ENCODE measurements at regions not wholly inside any gene's neighbourhood (a gene's known extent, or its start where the extent isn't known, plus 50 kb on each side); places are given as distances from the start of the nearest gene placed in this dataset.

DNA sequence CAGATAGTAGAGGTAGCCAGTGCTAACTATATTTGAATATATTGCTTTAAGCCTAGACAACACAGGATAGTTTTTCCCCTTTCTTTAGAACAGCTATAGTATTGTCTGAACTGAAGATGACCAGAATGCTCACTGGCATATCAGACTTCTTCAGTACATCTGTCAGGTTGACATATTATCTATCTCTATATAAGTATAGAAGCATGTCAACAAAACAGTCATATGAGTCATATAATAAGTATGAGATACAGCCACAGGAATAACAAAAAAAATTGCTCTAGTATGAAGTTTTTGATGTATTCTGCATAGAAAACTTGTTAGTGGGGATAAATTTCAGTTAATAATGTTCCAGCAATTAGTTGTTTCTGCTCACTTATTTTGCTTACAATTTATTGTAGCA lies 767.7 kb downstream of the LRFN5 start (continued):
- no peak for TF ChIP-seq SIN3A (IDR thresholded peaks at IDR 0.05; ENCODE audit: borderline replicate concordance, low read depth, low read length)
- TF ChIP-seq RXRA (IDR thresholded peaks at IDR 0.05; ENCODE audit: borderline replicate concordance, low read depth), result no peak
- no peak for TF ChIP-seq MXI1 (IDR thresholded peaks at IDR 0.05; ENCODE audit: low read depth, low read length)
- TF ChIP-seq RAD21 (IDR thresholded peaks at IDR 0.05; ENCODE audit: low read length), result no peak
- TF ChIP-seq RFX5 (IDR thresholded peaks at IDR 0.05; ENCODE audit: low read length), result no peak
- no peak for TF ChIP-seq RCOR1 (IDR thresholded peaks at IDR 0.05; ENCODE audit: low read length)
- no peak for TF ChIP-seq POLR2AphosphoS5 (IDR thresholded peaks at IDR 0.05; ENCODE audit: low read depth, low read length)
- TF ChIP-seq NRF1 (IDR thresholded peaks at IDR 0.05; ENCODE audit: low read depth, low read length), result no peak
- no peak for TF ChIP-seq FOXM1 (IDR thresholded peaks at IDR 0.05; ENCODE audit: low read depth)
- no peak for TF ChIP-seq CHD2 (IDR thresholded peaks at IDR 0.05; ENCODE audit: low read length, partially characterized antibody)
- no peak for TF ChIP-seq SMC3 (IDR thresholded peaks at IDR 0.05; ENCODE audit: low read depth, low read length)
- TF ChIP-seq TAF1 (IDR thresholded peaks at IDR 0.05; ENCODE audit: borderline replicate concordance, low read depth, low read length), result no peak
- TF ChIP-seq, protein P1, sequence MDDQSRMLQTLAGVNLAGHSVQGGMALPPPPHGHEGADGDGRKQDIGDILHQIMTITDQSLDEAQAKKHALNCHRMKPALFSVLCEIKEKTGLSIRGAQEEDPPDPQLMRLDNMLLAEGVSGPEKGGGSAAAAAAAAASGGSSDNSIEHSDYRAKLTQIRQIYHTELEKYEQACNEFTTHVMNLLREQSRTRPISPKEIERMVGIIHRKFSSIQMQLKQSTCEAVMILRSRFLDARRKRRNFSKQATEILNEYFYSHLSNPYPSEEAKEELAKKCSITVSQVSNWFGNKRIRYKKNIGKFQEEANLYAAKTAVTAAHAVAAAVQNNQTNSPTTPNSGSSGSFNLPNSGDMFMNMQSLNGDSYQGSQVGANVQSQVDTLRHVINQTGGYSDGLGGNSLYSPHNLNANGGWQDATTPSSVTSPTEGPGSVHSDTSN (IDR thresholded peaks at IDR 0.05), result no peak

DNA sequence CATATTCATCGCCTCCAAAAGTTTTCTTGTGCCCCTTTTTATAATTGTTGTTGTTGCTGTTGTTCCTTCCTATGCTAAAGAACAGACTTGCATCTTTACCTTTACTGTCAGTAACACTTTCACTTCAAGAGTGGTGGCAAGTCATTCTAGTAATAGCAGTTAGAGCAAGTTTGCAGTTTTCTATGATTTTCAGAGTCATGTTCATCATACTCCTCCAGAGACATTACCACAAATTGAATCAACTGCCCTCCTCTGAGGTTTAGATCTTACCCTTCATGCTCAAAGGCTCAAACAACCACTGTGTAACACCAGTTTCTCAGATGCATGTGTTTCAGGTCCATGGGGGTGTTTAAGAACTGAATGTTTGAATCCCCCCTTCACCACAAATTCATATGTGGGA lies 763.4 kb downstream of the LRFN5 start:
- H4K20me1 ChIP-seq (ENCODE audit: insufficient read depth), result no peaks in the 10 kb centered on the region
- H3K9me2 ChIP-seq, result no peaks in the 10 kb centered on the region
- ChIA-PET POLR2A (no interaction called here), CTCF (no interaction called here)
- H3K9ac ChIP-seq, result no peak overlapping the region
- no peak overlapping the region for H3K4me3 ChIP-seq (ENCODE audit: low read depth in 2 of 2, low read length in 1 of 2)
- no peak for DNase-seq
- 10% methylated on average over 1 of the region's 1 CpG for WGBS (ENCODE audit: low lambda C conversion rate)
- H3K27ac ChIP-seq (ENCODE audit: low read depth in 2 of 2, low read length in 1 of 2), result no peak overlapping the region
- no peaks in the 10 kb centered on the region for H3K36me3 ChIP-seq (replicated peaks in 1 of 2; ENCODE audit: control insufficient read depth in 1 of 2, insufficient read depth in 2 of 2, low read length in 1 of 2)
- H2AFZ ChIP-seq (ENCODE audit: low read depth), result no peak overlapping the region
- H3K27me3 ChIP-seq (ENCODE audit: insufficient read depth), result no peaks in the 10 kb centered on the region
- no peaks in the 10 kb centered on the region for H3K9me3 ChIP-seq
- TF ChIP-seq JUND (IDR thresholded peaks at IDR 0.05), result no peak
- TF ChIP-seq, protein P2, sequence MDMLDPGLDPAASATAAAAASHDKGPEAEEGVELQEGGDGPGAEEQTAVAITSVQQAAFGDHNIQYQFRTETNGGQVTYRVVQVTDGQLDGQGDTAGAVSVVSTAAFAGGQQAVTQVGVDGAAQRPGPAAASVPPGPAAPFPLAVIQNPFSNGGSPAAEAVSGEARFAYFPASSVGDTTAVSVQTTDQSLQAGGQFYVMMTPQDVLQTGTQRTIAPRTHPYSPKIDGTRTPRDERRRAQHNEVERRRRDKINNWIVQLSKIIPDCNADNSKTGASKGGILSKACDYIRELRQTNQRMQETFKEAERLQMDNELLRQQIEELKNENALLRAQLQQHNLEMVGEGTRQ (IDR thresholded peaks at IDR 0.05; ENCODE audit: borderline replicate concordance, low read depth, low read length), result no peak
- TF ChIP-seq, protein P3, sequence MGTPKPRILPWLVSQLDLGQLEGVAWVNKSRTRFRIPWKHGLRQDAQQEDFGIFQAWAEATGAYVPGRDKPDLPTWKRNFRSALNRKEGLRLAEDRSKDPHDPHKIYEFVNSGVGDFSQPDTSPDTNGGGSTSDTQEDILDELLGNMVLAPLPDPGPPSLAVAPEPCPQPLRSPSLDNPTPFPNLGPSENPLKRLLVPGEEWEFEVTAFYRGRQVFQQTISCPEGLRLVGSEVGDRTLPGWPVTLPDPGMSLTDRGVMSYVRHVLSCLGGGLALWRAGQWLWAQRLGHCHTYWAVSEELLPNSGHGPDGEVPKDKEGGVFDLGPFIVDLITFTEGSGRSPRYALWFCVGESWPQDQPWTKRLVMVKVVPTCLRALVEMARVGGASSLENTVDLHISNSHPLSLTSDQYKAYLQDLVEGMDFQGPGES (IDR thresholded peaks at IDR 0.05; ENCODE audit: low read depth, low read length), result no peak
- TF ChIP-seq SMC3 (IDR thresholded peaks at IDR 0.05; ENCODE audit: low read depth, low read length), result no peak
- TF ChIP-seq SIN3A (IDR thresholded peaks at IDR 0.05; ENCODE audit: borderline replicate concordance, low read depth, low read length), result no peak
- no peak for TF ChIP-seq MXI1 (IDR thresholded peaks at IDR 0.05; ENCODE audit: low read depth, low read length)
- no peak for TF ChIP-seq RAD21 (IDR thresholded peaks at IDR 0.05; ENCODE audit: low read length)
- no peak for TF ChIP-seq GABPA (IDR thresholded peaks at IDR 0.05; ENCODE audit: low read depth)
- TF ChIP-seq, protein P4, sequence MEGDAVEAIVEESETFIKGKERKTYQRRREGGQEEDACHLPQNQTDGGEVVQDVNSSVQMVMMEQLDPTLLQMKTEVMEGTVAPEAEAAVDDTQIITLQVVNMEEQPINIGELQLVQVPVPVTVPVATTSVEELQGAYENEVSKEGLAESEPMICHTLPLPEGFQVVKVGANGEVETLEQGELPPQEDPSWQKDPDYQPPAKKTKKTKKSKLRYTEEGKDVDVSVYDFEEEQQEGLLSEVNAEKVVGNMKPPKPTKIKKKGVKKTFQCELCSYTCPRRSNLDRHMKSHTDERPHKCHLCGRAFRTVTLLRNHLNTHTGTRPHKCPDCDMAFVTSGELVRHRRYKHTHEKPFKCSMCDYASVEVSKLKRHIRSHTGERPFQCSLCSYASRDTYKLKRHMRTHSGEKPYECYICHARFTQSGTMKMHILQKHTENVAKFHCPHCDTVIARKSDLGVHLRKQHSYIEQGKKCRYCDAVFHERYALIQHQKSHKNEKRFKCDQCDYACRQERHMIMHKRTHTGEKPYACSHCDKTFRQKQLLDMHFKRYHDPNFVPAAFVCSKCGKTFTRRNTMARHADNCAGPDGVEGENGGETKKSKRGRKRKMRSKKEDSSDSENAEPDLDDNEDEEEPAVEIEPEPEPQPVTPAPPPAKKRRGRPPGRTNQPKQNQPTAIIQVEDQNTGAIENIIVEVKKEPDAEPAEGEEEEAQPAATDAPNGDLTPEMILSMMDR (IDR thresholded peaks at IDR 0.05), result no peak
- TF ChIP-seq YY1 (IDR thresholded peaks at IDR 0.05; ENCODE audit: low read depth), result no peak
- no peak for TF ChIP-seq TCF12 (IDR thresholded peaks at IDR 0.05)
- TF ChIP-seq, protein P5, sequence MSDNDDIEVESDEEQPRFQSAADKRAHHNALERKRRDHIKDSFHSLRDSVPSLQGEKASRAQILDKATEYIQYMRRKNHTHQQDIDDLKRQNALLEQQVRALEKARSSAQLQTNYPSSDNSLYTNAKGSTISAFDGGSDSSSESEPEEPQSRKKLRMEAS (IDR thresholded peaks at IDR 0.05; ENCODE audit: low read depth), result no peak
- TF ChIP-seq, protein P6, sequence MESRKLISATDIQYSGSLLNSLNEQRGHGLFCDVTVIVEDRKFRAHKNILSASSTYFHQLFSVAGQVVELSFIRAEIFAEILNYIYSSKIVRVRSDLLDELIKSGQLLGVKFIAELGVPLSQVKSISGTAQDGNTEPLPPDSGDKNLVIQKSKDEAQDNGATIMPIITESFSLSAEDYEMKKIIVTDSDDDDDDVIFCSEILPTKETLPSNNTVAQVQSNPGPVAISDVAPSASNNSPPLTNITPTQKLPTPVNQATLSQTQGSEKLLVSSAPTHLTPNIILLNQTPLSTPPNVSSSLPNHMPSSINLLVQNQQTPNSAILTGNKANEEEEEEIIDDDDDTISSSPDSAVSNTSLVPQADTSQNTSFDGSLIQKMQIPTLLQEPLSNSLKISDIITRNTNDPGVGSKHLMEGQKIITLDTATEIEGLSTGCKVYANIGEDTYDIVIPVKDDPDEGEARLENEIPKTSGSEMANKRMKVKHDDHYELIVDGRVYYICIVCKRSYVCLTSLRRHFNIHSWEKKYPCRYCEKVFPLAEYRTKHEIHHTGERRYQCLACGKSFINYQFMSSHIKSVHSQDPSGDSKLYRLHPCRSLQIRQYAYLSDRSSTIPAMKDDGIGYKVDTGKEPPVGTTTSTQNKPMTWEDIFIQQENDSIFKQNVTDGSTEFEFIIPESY (IDR thresholded peaks at IDR 0.05; ENCODE audit: borderline replicate concordance, low read depth), result no peak
- no peak for TF ChIP-seq FOXJ3 (CRISPR knock-in tag; IDR thresholded peaks at IDR 0.05)
- TF ChIP-seq EP300 (IDR thresholded peaks at IDR 0.05; ENCODE audit: borderline replicate concordance in 1 of 2, low read depth in 1 of 2, low read length in 1 of 2), result no peak
- no peaks in the 10 kb centered on the region for H3K4me1 ChIP-seq (ENCODE audit: control insufficient read depth in 1 of 2, insufficient read depth in 2 of 2, low read depth in 1 of 2, low read length in 1 of 2)
- H3F3A ChIP-seq (replicated peaks; ENCODE audit: insufficient read depth), result no peaks in the 10 kb centered on the region
- no peaks in the 10 kb centered on the region for H3K79me2 ChIP-seq (ENCODE audit: insufficient read depth)
- no peak overlapping the region for H3K4me2 ChIP-seq

All from SK-N-SH (cell line).